ENCODE measurements at regions not wholly inside any gene's neighbourhood (a gene's known extent, or its start where the extent isn't known, plus 50 kb on each side); places are given as distances from the start of the nearest gene placed in this dataset.

DNA sequence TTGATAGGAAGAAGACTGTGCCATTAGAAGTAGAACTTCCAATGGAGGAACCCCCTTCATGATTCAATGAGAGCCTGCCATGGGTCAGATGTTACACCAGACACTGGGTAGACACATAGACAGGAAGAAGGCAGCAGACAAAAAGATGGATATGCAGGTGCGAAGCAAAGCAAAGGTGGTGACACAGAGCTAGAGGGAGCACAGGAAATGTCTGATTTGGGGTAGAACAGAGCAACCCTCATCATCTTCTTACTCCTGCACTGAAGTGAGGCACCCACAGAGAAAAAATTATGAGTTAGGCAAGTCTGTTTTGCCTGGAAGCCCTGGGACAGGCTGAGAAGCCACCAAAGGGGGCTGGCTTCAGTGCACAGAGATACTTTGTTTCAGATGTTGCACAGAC lies 240.2 kb downstream of the ANAPC1 start:
- Histone ChIP-seq H3K36me3 (ENCODE audit: insufficient read depth, low read length) (no peaks in the 10 kb centered on the region), H3K4me3 (ENCODE audit: low read length) (no peak overlapping the region), H3K4me1 (ENCODE audit: insufficient read depth, low read length) (no peaks in the 10 kb centered on the region), H3K9me3 (ENCODE audit: low read length) (no peaks in the 10 kb centered on the region), H3K27me3 (ENCODE audit: insufficient read depth, low read length, poor library complexity, severe bottlenecking) (no peaks in the 10 kb centered on the region), H3K27ac (ENCODE audit: low read depth, low read length) (no peak overlapping the region)
- Mint-ChIP-seq H3K27ac (no peak overlapping the region), H3K9me3 (peaks cover 13 to 22% (median 16%) of the 10 kb centered on the region in 5 donors), H3K4me1 (peaks cover 0 to 7% (median 0%) of the 10 kb centered on the region in 3 donors), H3K4me3 (no peak overlapping the region), H3K27me3 (peaks cover 11 to 19% of the 10 kb centered on the region in 2 donors), H3K36me3 (peaks cover 0 to 14% (median 2%) of the 10 kb centered on the region in 3 donors)
- DNase-seq, result no peak
- ChIA-PET POLR2A (no interaction called here), CTCF (no interaction called here)

DNA sequence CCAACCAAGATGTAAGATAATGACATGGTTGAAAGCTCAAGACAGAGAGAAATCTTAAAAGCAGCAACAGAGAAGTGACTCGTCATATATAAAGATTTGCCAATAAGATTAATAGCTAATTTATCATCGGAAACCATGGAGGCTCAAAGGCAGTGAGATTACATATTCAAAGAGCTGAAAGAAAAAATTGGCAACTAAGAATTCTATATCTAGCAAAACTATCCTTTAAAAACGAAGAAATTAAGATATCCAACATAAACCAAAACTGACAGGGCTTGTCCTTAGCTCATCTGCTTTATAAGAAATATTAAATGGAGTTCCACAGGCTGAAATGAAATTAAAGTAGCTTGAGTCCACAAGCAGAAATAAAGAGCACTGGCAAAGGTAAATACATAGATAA lies 236.6 kb downstream of the ANAPC1 start:
- Mint-ChIP-seq H3K36me3 (peaks cover 0 to 14% (median 2%) of the 10 kb centered on the region in 3 donors), H3K27me3 (peaks cover 8% of the 10 kb centered on the region in 2 donors), H3K4me1 (no peaks in the 10 kb centered on the region), H3K27ac (no peak overlapping the region), H3K4me3 (no peak overlapping the region), H3K9me3 (peaks cover 13 to 22% (median 15%) of the 10 kb centered on the region in 5 donors)
- Histone ChIP-seq H3K9me3 (ENCODE audit: low read length) (no peaks in the 10 kb centered on the region), H3K27ac (ENCODE audit: low read depth, low read length) (no peak overlapping the region), H3K36me3 (ENCODE audit: insufficient read depth, low read length) (no peaks in the 10 kb centered on the region), H3K4me3 (ENCODE audit: low read length) (no peak overlapping the region), H3K4me1 (ENCODE audit: insufficient read depth, low read length) (no peaks in the 10 kb centered on the region), H3K27me3 (ENCODE audit: insufficient read depth, low read length, poor library complexity, severe bottlenecking) (no peaks in the 10 kb centered on the region)
- ChIA-PET POLR2A (no interaction called here), CTCF (no interaction called here)
- DNase-seq, result no peak

DNA sequence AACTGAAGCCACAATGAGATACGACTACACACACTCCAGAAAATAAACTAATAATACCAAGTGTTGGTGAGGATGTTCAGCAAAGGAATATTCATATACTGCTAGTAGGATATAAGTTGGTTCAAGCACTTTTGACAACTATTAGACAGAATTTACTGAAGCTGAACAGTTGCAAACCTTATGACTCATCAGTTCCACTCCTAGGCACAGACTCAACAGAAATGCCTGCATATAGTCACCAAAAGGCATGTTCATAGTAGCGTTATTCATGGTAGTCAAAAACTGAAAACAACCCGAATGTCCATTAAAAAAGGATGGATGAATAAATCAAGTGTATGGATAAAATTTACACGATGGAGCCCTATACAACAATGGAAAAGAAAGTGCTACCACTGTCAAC lies 232.0 kb downstream of the ANAPC1 start:
- Mint-ChIP-seq H3K4me3 (no peak overlapping the region), H3K4me1 (no peaks in the 10 kb centered on the region), H3K27me3 (peaks cover under 1 to 3% of the 10 kb centered on the region in 2 donors), H3K27ac (no peak overlapping the region), H3K9me3 (peaks cover 6 to 8% (median 7%) of the 10 kb centered on the region in 5 donors), H3K36me3 (peaks cover 0 to 3% (median 0%) of the 10 kb centered on the region in 3 donors)
- POLR2A ChIA-PET, result no interaction called here
- Histone ChIP-seq H3K27ac (ENCODE audit: low read depth, low read length) (no peak overlapping the region), H3K36me3 (ENCODE audit: insufficient read depth, low read length) (no peaks in the 10 kb centered on the region), H3K4me3 (ENCODE audit: low read length) (no peak overlapping the region), H3K4me1 (ENCODE audit: insufficient read depth, low read length) (no peaks in the 10 kb centered on the region), H3K9me3 (ENCODE audit: low read length) (no peaks in the 10 kb centered on the region), H3K27me3 (ENCODE audit: insufficient read depth, low read length, poor library complexity, severe bottlenecking) (no peaks in the 10 kb centered on the region)
- no peak for DNase-seq
- CTCF ChIA-PET, result no interaction called here

DNA sequence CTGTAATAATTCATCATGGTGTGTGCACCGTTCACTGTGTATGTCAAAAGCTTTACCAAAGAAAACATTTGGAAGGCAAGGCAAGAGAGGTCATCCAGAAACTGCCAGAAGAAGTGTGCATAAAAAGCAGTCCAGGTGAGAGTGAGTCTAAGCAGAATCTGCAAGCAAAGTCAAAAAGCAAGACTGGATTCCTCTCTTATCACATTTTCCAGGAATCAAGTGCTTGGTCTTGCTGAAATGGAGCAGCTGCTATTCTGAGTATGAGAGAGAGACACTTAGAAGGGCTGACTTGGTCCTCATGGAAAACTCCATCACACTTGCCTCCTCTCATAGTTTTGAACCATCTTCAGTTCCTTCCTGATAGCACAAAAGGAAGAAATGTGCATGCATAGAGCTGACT lies 231.3 kb downstream of the ANAPC1 start:
- Mint-ChIP-seq H3K9me3 (peaks cover 0 to 2% (median under 1%) of the 10 kb centered on the region in 5 donors), H3K27me3 (peaks cover 0 to 4% of the 10 kb centered on the region in 2 donors), H3K4me1 (no peaks in the 10 kb centered on the region), H3K4me3 (no peak overlapping the region), H3K27ac (no peak overlapping the region), H3K36me3 (no peaks in the 10 kb centered on the region)
- Histone ChIP-seq H3K27ac (ENCODE audit: low read depth, low read length) (no peak overlapping the region), H3K9me3 (ENCODE audit: low read length) (no peaks in the 10 kb centered on the region), H3K36me3 (ENCODE audit: insufficient read depth, low read length) (no peaks in the 10 kb centered on the region), H3K4me1 (ENCODE audit: insufficient read depth, low read length) (no peaks in the 10 kb centered on the region), H3K27me3 (ENCODE audit: insufficient read depth, low read length, poor library complexity, severe bottlenecking) (no peaks in the 10 kb centered on the region), H3K4me3 (ENCODE audit: low read length) (no peak overlapping the region)
- ChIA-PET CTCF (no interaction called here), POLR2A (no interaction called here)
- no peak for DNase-seq

DNA sequence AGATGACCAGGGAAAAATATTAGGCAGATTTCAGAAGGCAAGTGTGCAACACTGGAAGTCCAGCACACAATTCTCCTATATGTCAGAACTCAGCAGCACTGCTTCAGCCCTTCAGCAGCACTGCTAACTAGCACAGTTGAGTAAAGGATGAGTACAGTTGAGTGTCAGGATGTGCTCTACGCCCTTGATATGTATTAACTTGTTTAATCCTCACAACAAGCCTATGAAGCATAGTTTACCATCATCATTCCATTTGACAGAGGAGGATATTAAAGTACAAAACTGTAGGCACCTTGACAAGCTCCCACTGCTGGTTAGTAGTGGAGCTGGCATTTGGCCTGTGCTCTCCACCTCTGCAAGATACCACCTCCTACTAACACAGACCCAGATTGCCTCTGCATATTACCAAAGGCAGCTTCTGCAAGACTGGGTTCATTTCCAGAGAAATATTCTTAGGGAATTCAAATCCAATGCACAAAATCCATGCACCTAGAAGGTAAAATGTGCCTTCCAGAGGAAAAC lies 230.8 kb downstream of the ANAPC1 start:
- H3K9me3 ChIP-seq (ENCODE audit: low read length), result no peaks in the 10 kb centered on the region
- Mint-ChIP-seq H3K27ac (no peak overlapping the region), H3K9me3 (peaks cover 0 to under 1% (median 0%) of the 10 kb centered on the region in 5 donors), H3K27me3 (peaks cover 0 to 4% of the 10 kb centered on the region in 2 donors), H3K4me3 (no peak overlapping the region), H3K36me3 (no peaks in the 10 kb centered on the region), H3K4me1 (no peaks in the 10 kb centered on the region)
- no peaks in the 10 kb centered on the region for H3K36me3 ChIP-seq (ENCODE audit: insufficient read depth, low read length)
- no peak overlapping the region for H3K27ac ChIP-seq (ENCODE audit: low read depth, low read length)
- ChIA-PET POLR2A (no interaction called here), CTCF (no interaction called here)
- no peaks in the 10 kb centered on the region for H3K4me1 ChIP-seq (ENCODE audit: insufficient read depth, low read length)
- H3K27me3 ChIP-seq (ENCODE audit: insufficient read depth, low read length, poor library complexity, severe bottlenecking), result no peaks in the 10 kb centered on the region
- DNase-seq, result no peak
- H3K4me3 ChIP-seq (ENCODE audit: low read length), result no peak overlapping the region

DNA sequence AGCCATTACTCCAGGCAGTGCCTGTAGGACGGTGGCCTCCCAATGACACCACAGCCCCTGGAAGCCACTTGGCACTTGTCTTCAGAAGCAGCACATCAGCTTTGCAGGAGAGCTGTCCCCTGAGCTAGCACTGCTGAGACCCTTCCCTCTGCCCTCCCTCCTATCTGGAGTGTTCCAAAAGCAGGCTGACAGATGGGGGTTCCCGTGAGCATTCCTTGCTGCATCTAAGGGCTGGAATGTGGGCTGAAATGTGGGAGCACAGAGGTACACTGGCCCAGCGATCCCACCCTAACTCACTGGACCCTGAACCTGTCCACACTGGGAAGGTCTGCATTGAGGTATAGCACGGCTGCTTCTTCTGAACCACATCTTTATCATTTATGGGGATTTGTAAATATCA lies 230.1 kb downstream of the ANAPC1 start:
- no peaks in the 10 kb centered on the region for H3K4me1 ChIP-seq (ENCODE audit: insufficient read depth, low read length)
- peaks cover 0 to 4% of the 10 kb centered on the region in 2 donors for H3K27me3 Mint-ChIP-seq
- POLR2A ChIA-PET, result no interaction called here

DNA sequence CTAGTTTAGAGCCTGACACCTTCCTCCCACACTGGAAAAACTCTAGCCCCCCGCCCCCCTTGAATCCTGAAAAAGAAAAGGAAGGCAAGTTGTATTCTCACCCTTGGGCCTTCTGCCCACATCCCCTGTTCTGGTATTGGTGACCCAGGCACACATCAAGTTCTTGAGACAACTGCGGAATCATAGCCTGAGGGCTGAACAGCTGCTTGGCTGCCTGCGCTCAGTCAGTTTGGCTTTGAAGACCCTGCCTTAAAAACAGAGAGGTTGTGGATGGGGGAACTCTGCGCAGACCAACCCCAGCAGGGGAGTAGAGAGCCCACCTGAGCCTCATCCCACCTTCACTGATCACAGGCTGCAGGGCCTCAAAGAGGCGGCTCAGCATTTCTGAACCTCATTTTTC lies 229.2 kb downstream of the ANAPC1 start:
- no peaks in the 10 kb centered on the region for H3K9me3 ChIP-seq (ENCODE audit: low read length)
- Mint-ChIP-seq H3K27me3 (peaks cover 0 to 4% of the 10 kb centered on the region in 2 donors), H3K4me1 (no peaks in the 10 kb centered on the region), H3K4me3 (no peak overlapping the region), H3K9me3 (no peaks in the 10 kb centered on the region), H3K27ac (no peak overlapping the region), H3K36me3 (no peaks in the 10 kb centered on the region)
- DNase-seq, result no peak
- no peak overlapping the region for H3K27ac ChIP-seq (ENCODE audit: low read depth, low read length)
- no peak overlapping the region for H3K4me3 ChIP-seq (ENCODE audit: low read length)
- no peaks in the 10 kb centered on the region for H3K36me3 ChIP-seq (ENCODE audit: insufficient read depth, low read length)
- H3K27me3 ChIP-seq (ENCODE audit: insufficient read depth, low read length, poor library complexity, severe bottlenecking), result no peaks in the 10 kb centered on the region
- CTCF ChIA-PET, result no interaction called here
- no peaks in the 10 kb centered on the region for H3K4me1 ChIP-seq (ENCODE audit: insufficient read depth, low read length)
- POLR2A ChIA-PET, result no interaction called here

More for the DNA sequence above, 230.1 kb downstream of the ANAPC1 start:
- Histone ChIP-seq H3K27me3 (ENCODE audit: insufficient read depth, low read length, poor library complexity, severe bottlenecking) (no peaks in the 10 kb centered on the region), H3K4me3 (ENCODE audit: low read length) (no peak overlapping the region), H3K27ac (ENCODE audit: low read depth, low read length) (no peak overlapping the region), H3K9me3 (ENCODE audit: low read length) (no peaks in the 10 kb centered on the region), H3K36me3 (ENCODE audit: insufficient read depth, low read length) (no peaks in the 10 kb centered on the region)
- Mint-ChIP-seq H3K36me3 (no peaks in the 10 kb centered on the region), H3K27ac (no peak overlapping the region), H3K9me3 (no peaks in the 10 kb centered on the region), H3K4me3 (no peak overlapping the region), H3K4me1 (no peaks in the 10 kb centered on the region)
- CTCF ChIA-PET, result no interaction called here
- DNase-seq, result no peak

DNA sequence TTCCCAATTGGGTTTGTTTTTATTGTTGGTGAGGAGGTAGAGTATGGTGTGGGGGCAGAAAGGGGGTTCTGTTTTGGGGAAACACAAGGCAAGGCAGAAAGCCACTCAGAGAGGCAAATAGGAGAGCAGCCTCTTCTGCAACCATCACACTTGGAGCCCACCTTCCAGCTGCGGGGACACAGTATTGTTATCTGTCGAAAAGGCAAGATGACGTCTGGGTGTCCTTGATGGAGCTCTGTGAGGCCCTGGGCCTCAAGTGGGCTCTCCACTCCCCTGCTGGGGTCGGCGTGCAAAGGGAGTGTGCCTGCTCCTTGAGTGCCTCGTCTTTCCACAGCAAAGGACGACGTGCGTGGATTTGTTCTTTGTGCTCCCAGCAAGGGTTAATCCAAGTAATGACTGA lies 227.6 kb downstream of the ANAPC1 start:
- no peak overlapping the region for H3K27ac Mint-ChIP-seq
- CTCF ChIA-PET, result no interaction called here

DNA sequence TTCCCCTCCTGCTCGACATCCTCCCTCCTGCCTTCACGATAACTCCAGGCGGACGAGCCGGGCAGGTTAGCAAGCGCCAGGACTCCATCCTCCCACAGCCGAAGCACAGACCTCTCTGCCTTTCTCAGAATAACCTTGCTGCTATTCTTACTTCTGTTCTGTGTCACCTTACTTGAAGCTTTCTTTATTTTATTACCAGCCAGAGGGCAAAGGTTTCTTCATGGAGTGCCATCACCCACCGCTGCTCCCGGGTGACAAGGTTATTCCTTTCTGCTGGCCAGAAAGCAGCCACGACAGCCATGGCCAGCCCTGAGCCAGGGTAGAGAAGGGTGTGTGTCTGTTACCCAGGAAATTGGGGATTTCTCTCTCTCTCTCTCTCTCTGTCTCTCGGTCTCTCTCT lies 227.1 kb downstream of the ANAPC1 start:
- ChIA-PET POLR2A (no interaction called here), CTCF (no interaction called here)
- no peak overlapping the region for H3K27ac ChIP-seq (ENCODE audit: low read depth, low read length)
- peaks cover 1 to 4% of the 10 kb centered on the region in 2 donors for H3K27me3 Mint-ChIP-seq
- H3K4me1 Mint-ChIP-seq, result no peaks in the 10 kb centered on the region
- H3K36me3 ChIP-seq (ENCODE audit: insufficient read depth, low read length), result no peaks in the 10 kb centered on the region
- DNase-seq, result no peak
- H3K4me3 ChIP-seq (ENCODE audit: low read length), result no peak overlapping the region
- H3K27me3 ChIP-seq (ENCODE audit: insufficient read depth, low read length, poor library complexity, severe bottlenecking), result no peaks in the 10 kb centered on the region
- no peaks in the 10 kb centered on the region for H3K9me3 ChIP-seq (ENCODE audit: low read length)
- H3K4me3 Mint-ChIP-seq, result no peak overlapping the region
- H3K9me3 Mint-ChIP-seq, result no peaks in the 10 kb centered on the region
- H3K36me3 Mint-ChIP-seq, result no peaks in the 10 kb centered on the region
- H3K27ac Mint-ChIP-seq, result no peak overlapping the region
- no peaks in the 10 kb centered on the region for H3K4me1 ChIP-seq (ENCODE audit: insufficient read depth, low read length)

More for the DNA sequence above, 227.6 kb downstream of the ANAPC1 start:
- Mint-ChIP-seq H3K36me3 (no peaks in the 10 kb centered on the region), H3K4me3 (no peak overlapping the region), H3K4me1 (no peaks in the 10 kb centered on the region), H3K9me3 (no peaks in the 10 kb centered on the region), H3K27me3 (peaks cover 0 to 4% of the 10 kb centered on the region in 2 donors)
- no peak overlapping the region for H3K27ac ChIP-seq (ENCODE audit: low read depth, low read length)
- POLR2A ChIA-PET, result no interaction called here
- H3K36me3 ChIP-seq (ENCODE audit: insufficient read depth, low read length), result no peaks in the 10 kb centered on the region
- no peak for DNase-seq
- no peaks in the 10 kb centered on the region for H3K27me3 ChIP-seq (ENCODE audit: insufficient read depth, low read length, poor library complexity, severe bottlenecking)
- H3K4me1 ChIP-seq (ENCODE audit: insufficient read depth, low read length), result no peaks in the 10 kb centered on the region
- H3K4me3 ChIP-seq (ENCODE audit: low read length), result no peak overlapping the region
- H3K9me3 ChIP-seq (ENCODE audit: low read length), result no peaks in the 10 kb centered on the region

Measured in CD8-positive, alpha-beta memory T cell (primary cell).